ENCODE measurements at regions not wholly inside any gene's neighbourhood (a gene's known extent, or its start where the extent isn't known, plus 50 kb on each side); places are given as distances from the start of the nearest gene placed in this dataset.

DNA sequence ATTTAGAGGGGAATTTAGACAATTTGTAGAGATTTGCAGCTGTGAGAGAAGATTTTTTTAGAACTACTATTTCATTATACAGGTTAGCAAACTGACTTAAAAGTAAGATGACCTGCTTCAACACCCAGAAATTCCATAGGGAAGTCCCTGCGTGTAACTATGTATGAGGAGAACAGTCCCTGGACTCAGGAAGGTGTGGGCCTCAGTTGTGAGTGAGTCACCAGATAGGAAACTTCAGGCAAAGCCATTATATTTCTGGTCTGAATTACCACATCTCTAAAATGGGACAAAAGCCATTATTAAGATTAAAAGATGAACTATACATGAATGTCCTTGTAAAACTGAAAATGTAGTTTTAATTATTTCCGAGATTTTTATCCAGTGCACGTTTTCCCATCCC is 488.3 kb upstream of the GOLIM4 start:
- TF ChIP-seq, protein P1, sequence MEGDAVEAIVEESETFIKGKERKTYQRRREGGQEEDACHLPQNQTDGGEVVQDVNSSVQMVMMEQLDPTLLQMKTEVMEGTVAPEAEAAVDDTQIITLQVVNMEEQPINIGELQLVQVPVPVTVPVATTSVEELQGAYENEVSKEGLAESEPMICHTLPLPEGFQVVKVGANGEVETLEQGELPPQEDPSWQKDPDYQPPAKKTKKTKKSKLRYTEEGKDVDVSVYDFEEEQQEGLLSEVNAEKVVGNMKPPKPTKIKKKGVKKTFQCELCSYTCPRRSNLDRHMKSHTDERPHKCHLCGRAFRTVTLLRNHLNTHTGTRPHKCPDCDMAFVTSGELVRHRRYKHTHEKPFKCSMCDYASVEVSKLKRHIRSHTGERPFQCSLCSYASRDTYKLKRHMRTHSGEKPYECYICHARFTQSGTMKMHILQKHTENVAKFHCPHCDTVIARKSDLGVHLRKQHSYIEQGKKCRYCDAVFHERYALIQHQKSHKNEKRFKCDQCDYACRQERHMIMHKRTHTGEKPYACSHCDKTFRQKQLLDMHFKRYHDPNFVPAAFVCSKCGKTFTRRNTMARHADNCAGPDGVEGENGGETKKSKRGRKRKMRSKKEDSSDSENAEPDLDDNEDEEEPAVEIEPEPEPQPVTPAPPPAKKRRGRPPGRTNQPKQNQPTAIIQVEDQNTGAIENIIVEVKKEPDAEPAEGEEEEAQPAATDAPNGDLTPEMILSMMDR (conservative IDR thresholded peaks at IDR 0.05; ENCODE audit: low read depth in 2 of 2) = no peak
- no peak for TF ChIP-seq CREB1 (CRISPR knock-in tag; IDR thresholded peaks at IDR 0.05; ENCODE audit: low read depth)
- no peak for TF ChIP-seq STAT1 (IDR thresholded peaks at IDR 0.05; ENCODE audit: unreplicated experiment)
- TF ChIP-seq, protein P2, sequence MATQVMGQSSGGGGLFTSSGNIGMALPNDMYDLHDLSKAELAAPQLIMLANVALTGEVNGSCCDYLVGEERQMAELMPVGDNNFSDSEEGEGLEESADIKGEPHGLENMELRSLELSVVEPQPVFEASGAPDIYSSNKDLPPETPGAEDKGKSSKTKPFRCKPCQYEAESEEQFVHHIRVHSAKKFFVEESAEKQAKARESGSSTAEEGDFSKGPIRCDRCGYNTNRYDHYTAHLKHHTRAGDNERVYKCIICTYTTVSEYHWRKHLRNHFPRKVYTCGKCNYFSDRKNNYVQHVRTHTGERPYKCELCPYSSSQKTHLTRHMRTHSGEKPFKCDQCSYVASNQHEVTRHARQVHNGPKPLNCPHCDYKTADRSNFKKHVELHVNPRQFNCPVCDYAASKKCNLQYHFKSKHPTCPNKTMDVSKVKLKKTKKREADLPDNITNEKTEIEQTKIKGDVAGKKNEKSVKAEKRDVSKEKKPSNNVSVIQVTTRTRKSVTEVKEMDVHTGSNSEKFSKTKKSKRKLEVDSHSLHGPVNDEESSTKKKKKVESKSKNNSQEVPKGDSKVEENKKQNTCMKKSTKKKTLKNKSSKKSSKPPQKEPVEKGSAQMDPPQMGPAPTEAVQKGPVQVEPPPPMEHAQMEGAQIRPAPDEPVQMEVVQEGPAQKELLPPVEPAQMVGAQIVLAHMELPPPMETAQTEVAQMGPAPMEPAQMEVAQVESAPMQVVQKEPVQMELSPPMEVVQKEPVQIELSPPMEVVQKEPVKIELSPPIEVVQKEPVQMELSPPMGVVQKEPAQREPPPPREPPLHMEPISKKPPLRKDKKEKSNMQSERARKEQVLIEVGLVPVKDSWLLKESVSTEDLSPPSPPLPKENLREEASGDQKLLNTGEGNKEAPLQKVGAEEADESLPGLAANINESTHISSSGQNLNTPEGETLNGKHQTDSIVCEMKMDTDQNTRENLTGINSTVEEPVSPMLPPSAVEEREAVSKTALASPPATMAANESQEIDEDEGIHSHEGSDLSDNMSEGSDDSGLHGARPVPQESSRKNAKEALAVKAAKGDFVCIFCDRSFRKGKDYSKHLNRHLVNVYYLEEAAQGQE (IDR thresholded peaks at IDR 0.05; ENCODE audit: unreplicated experiment) = no peak
- TF ChIP-seq POLR2AphosphoS5 (IDR thresholded peaks at IDR 0.05; ENCODE audit: low read depth) = no peak
- TF ChIP-seq EZH2 (IDR thresholded peaks at IDR 0.05; ENCODE audit: low read depth, unreplicated experiment) = no peak
- no peak for TF ChIP-seq NANOG (IDR thresholded peaks at IDR 0.05; ENCODE audit: borderline replicate concordance)
- no peak for TF ChIP-seq JUNB (IDR thresholded peaks at IDR 0.05; ENCODE audit: unreplicated experiment)
- no peak for TF ChIP-seq ZNF114 (CRISPR knock-in tag; IDR thresholded peaks at IDR 0.05)
- TF ChIP-seq ZNF331 (CRISPR knock-in tag; IDR thresholded peaks at IDR 0.05; ENCODE audit: low read depth) = no peak
- TF ChIP-seq EZH2phosphoT487 (IDR thresholded peaks at IDR 0.05; ENCODE audit: unreplicated experiment) = no peak

Measured in GM23338 (cell line).